A673 (cell line): ENCODE measurements at regions not wholly inside any gene's neighbourhood (a gene's known extent, or its start where the extent isn't known, plus 50 kb on each side); places are given as distances from the start of the nearest gene placed in this dataset.

Experiments
- BruUV-seq: library from RNA; stranded (reverse); fragments of 400-500 nt; replicated peaks from 2 replicates; lab custom pipeline; 2021; lab: Mats Ljungman, UMichigan
- CTCF ChIA-PET: fragments of 300-600 bp; sonication (Branson Sonifier 250); formaldehyde crosslinking; loops from one replicate; lab custom pipeline; 2022; ENCODE audit warnings: antibody characterized with exemption; lab: Charles Lee
- POLR2A ChIA-PET: fragments of 300-600 bp; sonication (Branson Sonifier 250); formaldehyde crosslinking; loops from one replicate; lab custom pipeline; 2022; ENCODE audit warnings: antibody characterized with exemption; ENCODE audit not compliant: low non-redundant PET; lab: Charles Lee
- DNase-seq: peaks from one replicate; pipeline ENCODE4 v3.0.0-alpha.2; 2015; ENCODE audit warnings: low spot score
- H3K27ac ChIP-seq: fragments of 200-600 bp; sonication (generic); 2 replicates; pipeline ENCODE4 v1.5.1; 2016; ENCODE audit warnings: mixed run types, low read depth, mild to moderate bottlenecking, mixed read lengths, antibody characterized with exemption, low read length; ENCODE audit not compliant: poor library complexity, severe bottlenecking
- H3K27me3 ChIP-seq: fragments of 200-600 bp; sonication (generic); replicated peaks from 2 replicates; pipeline ENCODE4 v1.6.1; 2017; ENCODE audit warnings: mixed run types, low read depth, mild to moderate bottlenecking, mixed read lengths, antibody characterized with exemption, low read length; ENCODE audit not compliant: insufficient read depth, poor library complexity
- H3K36me3 ChIP-seq: fragments of 200-600 bp; sonication (generic); 2 replicates; pipeline ENCODE4 v1.6.1; 2016; ENCODE audit warnings: mixed run types, mild to moderate bottlenecking, mixed read lengths, antibody characterized with exemption, low read length; ENCODE audit not compliant: insufficient read depth, poor library complexity, severe bottlenecking
- H3K4me1 ChIP-seq: fragments of 200-600 bp; sonication (generic); 2 replicates; pipeline ENCODE4 v1.6.1; 2017; ENCODE audit warnings: mixed run types, mild to moderate bottlenecking, mixed read lengths, antibody characterized with exemption, low read length; ENCODE audit not compliant: insufficient read depth, poor library complexity, severe bottlenecking
- H3K4me3 ChIP-seq: fragments of 200-600 bp; sonication (generic); 2 replicates; pipeline ENCODE4 v1.5.1; 2016; ENCODE audit warnings: low read depth, mixed run types, mild to moderate bottlenecking, mixed read lengths, low read length; ENCODE audit not compliant: poor library complexity, severe bottlenecking
- H3K9me3 ChIP-seq: fragments of 200-600 bp; sonication (generic); 2 replicates; pipeline ENCODE4 v1.6.1; 2016; ENCODE audit warnings: mixed run types, low read depth, mild to moderate bottlenecking, mixed read lengths, antibody characterized with exemption, low read length; ENCODE audit not compliant: poor library complexity, severe bottlenecking
- CTCF ChIP-seq: fragments of 300-800, 200-600 bp; sonication (generic); conservative IDR thresholded peaks from 2 replicates; pipeline ENCODE4 v1.5.1; 2017; ENCODE audit warnings: low read depth, mild to moderate bottlenecking, antibody characterized with exemption, low read length, moderate library complexity, mixed read lengths
- EZH2 ChIP-seq: fragments of 200-600 bp; sonication (generic); IDR thresholded peaks from 2 replicates; pipeline ENCODE4 v1.6.1; 2017; ENCODE audit warnings: borderline replicate concordance, low read depth, mild to moderate bottlenecking, mixed read lengths, antibody characterized with exemption, low read length; ENCODE audit not compliant: poor library complexity, severe bottlenecking
- intact Hi-C: fragments of 100-400 bp; cut with micrococcal nuclease; formaldehyde crosslinking; loops from one replicate; pipeline ENCODE4 v1.10.0; 2022; ENCODE audit not compliant: unreplicated experiment

- no peak for DNase-seq
- no TSS peak for BruUV-seq
- Histone ChIP-seq H3K4me1 (no peaks in the 10 kb centered on the region), H3K9me3 (no peaks in the 10 kb centered on the region), H3K36me3 (no peaks in the 10 kb centered on the region), H3K27ac (no peak overlapping the region), H3K27me3 (peaks cover 50% of the 10 kb centered on the region), H3K4me3 (no peak overlapping the region)
- TF ChIP-seq CTCF: no peak
- no peak for TF ChIP-seq EZH2
- ChIA-PET POLR2A (no interaction called here), CTCF (no interaction called here)
- intact Hi-C loops: no loop called here
These were observed 148.6 kb downstream of the DHX35 start for GRCh38 chr20:39110819-39111136.

- TF ChIP-seq EZH2 (no peak), CTCF (no peak)
- Histone ChIP-seq H3K4me1 (no peaks in the 10 kb centered on the region), H3K27me3 (peaks cover 50% of the 10 kb centered on the region), H3K9me3 (no peaks in the 10 kb centered on the region), H3K36me3 (no peaks in the 10 kb centered on the region), H3K4me3 (no peak overlapping the region), H3K27ac (no peak overlapping the region)
- ChIA-PET POLR2A (no interaction called here), CTCF (no interaction called here)
- DNase-seq: no peak
- intact Hi-C loops: no loop called here
- BruUV-seq: no TSS peak
These were observed 148.0 kb downstream of the DHX35 start for GRCh38 chr20:39109933-39110818.

- no peak for TF ChIP-seq EZH2
- TF ChIP-seq CTCF: no peak
- BruUV-seq: no TSS peak
- Histone ChIP-seq H3K36me3 (no peaks in the 10 kb centered on the region), H3K27me3 (peaks cover 58% of the 10 kb centered on the region), H3K9me3 (no peaks in the 10 kb centered on the region), H3K27ac (no peak overlapping the region), H3K4me3 (no peak overlapping the region), H3K4me1 (no peaks in the 10 kb centered on the region)
- POLR2A ChIA-PET: no interaction called here
- intact Hi-C loops: no loop called here
- CTCF ChIA-PET: no interaction called here
- DNase-seq: no peak
These were observed 146.6 kb downstream of the DHX35 start for GRCh38 chr20:39108746-39109145.
